Ishikawa (cell line): ENCODE measurements at regions not wholly inside any gene's neighbourhood (a gene's known extent, or its start where the extent isn't known, plus 50 kb on each side); places are given as distances from the start of the nearest gene placed in this dataset.

Experiments
- CEBPB ChIP-seq: IDR thresholded peaks from 2 replicates; pipeline ENCODE4 v1.6.1; 2012
- CREB1 ChIP-seq: IDR thresholded peaks from 2 replicates; pipeline ENCODE4 v1.6.1; 2012; ENCODE audit warnings: low read depth
- EGR1 ChIP-seq: IDR thresholded peaks from 2 replicates; pipeline ENCODE4 v1.6.1; 2012
- EP300 ChIP-seq: IDR thresholded peaks from 2 replicates; pipeline ENCODE4 v1.6.1; 2012; ENCODE audit warnings: borderline replicate concordance
- FOXM1 ChIP-seq: IDR thresholded peaks from 2 replicates; pipeline ENCODE4 v1.6.1; 2012; ENCODE audit warnings: low read depth, borderline replicate concordance
- NFIC ChIP-seq: IDR thresholded peaks from 2 replicates; pipeline ENCODE4 v1.6.1; 2012
- RAD21 ChIP-seq: IDR thresholded peaks from 2 replicates; pipeline ENCODE4 v1.6.1; 2012; ENCODE audit warnings: low read depth
- TAF1 ChIP-seq: IDR thresholded peaks from 2 replicates; pipeline ENCODE4 v1.6.1; 2012; ENCODE audit warnings: low read depth, mild to moderate bottlenecking
- TCF12 ChIP-seq: IDR thresholded peaks from 2 replicates; pipeline ENCODE4 v1.6.1; 2012; ENCODE audit warnings: low read depth
- TEAD4 ChIP-seq: IDR thresholded peaks from 2 replicates; pipeline ENCODE4 v1.6.1; 2012
- YY1 ChIP-seq: IDR thresholded peaks from 2 replicates; pipeline ENCODE4 v1.6.1; 2012; ENCODE audit warnings: low read depth
- ZBTB7A ChIP-seq: IDR thresholded peaks from 2 replicates; pipeline ENCODE4 v1.6.1; 2012; ENCODE audit warnings: low read depth
- TF ChIP-seq, protein P1 (sequence below): IDR thresholded peaks from 2 replicates; pipeline ENCODE4 v1.6.1; 2012
- TF ChIP-seq, protein P2 (sequence below): IDR thresholded peaks from 2 replicates; pipeline ENCODE4 v1.6.1; 2012
- TF ChIP-seq, protein P3 (sequence below): IDR thresholded peaks from 2 replicates; pipeline ENCODE4 v1.6.1; 2012; ENCODE audit warnings: low read depth, mild to moderate bottlenecking

DNA sequence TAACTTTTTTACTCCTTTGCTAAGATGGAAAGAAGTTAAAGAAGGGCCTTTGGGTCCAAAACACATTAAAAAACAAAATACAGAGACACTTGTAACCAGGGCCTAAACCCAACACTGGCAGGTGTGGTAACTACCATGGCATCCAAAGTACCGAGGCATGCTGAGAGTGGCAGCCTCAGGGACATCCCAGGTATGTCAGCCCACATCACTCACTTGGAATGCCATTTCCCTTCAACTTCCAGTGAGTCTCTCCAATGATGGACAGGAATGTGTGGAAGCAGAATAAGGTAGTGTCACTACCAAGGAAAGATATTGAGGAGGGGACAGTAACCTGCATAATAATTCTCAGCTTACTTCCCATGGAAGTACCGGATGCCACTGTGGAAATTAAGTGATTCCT, 79.5 kb upstream of the SCOC start:
- TF ChIP-seq, protein P1, sequence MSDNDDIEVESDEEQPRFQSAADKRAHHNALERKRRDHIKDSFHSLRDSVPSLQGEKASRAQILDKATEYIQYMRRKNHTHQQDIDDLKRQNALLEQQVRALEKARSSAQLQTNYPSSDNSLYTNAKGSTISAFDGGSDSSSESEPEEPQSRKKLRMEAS: no peak
- no peak for TF ChIP-seq YY1
- no peak for TF ChIP-seq NFIC
- TF ChIP-seq CEBPB: no peak
- no peak for TF ChIP-seq ZBTB7A
- TF ChIP-seq, protein P2, sequence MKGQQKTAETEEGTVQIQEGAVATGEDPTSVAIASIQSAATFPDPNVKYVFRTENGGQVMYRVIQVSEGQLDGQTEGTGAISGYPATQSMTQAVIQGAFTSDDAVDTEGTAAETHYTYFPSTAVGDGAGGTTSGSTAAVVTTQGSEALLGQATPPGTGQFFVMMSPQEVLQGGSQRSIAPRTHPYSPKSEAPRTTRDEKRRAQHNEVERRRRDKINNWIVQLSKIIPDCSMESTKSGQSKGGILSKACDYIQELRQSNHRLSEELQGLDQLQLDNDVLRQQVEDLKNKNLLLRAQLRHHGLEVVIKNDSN: no peak

DNA sequence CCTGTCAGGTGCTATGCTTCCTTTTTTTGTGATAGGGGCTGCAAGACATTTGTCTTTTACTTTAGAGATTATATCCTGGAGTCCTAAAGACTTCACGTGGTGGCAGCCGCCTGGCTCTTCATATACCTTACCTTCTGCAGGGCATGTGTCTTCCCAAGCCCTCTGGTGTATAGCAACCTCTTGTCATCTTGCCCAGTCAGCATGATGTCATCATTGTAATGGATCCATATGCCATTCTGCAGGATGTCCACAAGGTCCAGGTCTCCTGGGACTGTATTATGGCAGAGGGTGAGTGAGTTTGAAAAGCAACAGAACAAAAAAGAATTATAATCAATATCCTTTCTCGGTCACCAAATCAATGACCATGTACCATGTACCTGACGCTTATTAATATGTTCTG, 82.2 kb upstream of the SCOC start:
- TF ChIP-seq FOXM1: no peak
- TF ChIP-seq EP300: no peak
- TF ChIP-seq ZBTB7A: no peak
- TF ChIP-seq NFIC: no peak
- TF ChIP-seq, protein P1: no peak
- TF ChIP-seq CREB1: no peak
- no peak for TF ChIP-seq TCF12
- no peak for TF ChIP-seq RAD21
- TF ChIP-seq CEBPB: no peak
- TF ChIP-seq TAF1: no peak
- no peak for TF ChIP-seq YY1
- TF ChIP-seq, protein P3, sequence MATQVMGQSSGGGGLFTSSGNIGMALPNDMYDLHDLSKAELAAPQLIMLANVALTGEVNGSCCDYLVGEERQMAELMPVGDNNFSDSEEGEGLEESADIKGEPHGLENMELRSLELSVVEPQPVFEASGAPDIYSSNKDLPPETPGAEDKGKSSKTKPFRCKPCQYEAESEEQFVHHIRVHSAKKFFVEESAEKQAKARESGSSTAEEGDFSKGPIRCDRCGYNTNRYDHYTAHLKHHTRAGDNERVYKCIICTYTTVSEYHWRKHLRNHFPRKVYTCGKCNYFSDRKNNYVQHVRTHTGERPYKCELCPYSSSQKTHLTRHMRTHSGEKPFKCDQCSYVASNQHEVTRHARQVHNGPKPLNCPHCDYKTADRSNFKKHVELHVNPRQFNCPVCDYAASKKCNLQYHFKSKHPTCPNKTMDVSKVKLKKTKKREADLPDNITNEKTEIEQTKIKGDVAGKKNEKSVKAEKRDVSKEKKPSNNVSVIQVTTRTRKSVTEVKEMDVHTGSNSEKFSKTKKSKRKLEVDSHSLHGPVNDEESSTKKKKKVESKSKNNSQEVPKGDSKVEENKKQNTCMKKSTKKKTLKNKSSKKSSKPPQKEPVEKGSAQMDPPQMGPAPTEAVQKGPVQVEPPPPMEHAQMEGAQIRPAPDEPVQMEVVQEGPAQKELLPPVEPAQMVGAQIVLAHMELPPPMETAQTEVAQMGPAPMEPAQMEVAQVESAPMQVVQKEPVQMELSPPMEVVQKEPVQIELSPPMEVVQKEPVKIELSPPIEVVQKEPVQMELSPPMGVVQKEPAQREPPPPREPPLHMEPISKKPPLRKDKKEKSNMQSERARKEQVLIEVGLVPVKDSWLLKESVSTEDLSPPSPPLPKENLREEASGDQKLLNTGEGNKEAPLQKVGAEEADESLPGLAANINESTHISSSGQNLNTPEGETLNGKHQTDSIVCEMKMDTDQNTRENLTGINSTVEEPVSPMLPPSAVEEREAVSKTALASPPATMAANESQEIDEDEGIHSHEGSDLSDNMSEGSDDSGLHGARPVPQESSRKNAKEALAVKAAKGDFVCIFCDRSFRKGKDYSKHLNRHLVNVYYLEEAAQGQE: no peak
- TF ChIP-seq, protein P2: no peak
- TF ChIP-seq EGR1: no peak

DNA sequence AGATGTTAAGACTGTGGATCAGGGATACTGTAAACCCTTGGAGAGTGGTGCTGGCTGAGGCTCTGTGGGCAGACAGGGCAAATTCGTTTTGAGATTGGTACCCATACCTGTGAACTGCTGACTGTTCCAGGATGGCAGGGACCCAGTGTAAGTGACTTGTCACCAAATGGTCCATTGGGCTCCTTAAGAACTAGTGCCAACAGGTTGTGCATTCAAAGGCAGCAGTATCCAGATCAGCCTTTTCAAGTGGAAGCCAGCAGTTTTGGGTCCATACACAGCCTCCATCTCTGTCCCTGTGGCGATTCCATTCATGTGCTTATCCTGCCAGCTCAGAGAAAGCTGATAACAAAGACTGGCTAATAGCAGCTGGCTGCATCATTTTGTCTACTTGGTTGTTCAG, 84.0 kb upstream of the SCOC start:
- TF ChIP-seq RAD21 (no peak), FOXM1 (no peak), TEAD4 (no peak), YY1 (no peak), CREB1 (no peak), EP300 (no peak), ZBTB7A (no peak), TCF12 (no peak), TAF1 (no peak)

DNA sequence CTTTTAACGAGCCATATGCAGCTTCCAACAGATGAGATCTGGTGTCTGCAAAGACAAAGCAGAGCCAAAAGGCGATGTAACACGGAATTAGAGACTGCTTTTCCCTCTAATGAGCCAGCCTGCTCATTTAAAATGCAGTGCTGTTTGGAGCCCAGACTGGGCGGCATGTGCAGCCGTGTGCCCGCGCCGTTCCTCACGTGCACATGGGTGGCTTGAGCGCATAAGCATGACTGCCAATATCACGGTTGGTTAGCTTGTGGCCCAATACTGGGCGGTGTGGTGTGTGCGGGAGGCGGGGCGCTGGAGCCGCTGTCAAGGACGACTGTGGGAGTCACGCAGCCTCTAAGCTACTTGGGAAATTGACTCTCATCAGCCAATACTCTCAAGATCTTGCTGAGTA, 87.0 kb upstream of the SCOC start:
- TF ChIP-seq, protein P1: peak; percentile 40; the same call in 1 of the 2 replicates
- no peak for TF ChIP-seq TEAD4

DNA sequence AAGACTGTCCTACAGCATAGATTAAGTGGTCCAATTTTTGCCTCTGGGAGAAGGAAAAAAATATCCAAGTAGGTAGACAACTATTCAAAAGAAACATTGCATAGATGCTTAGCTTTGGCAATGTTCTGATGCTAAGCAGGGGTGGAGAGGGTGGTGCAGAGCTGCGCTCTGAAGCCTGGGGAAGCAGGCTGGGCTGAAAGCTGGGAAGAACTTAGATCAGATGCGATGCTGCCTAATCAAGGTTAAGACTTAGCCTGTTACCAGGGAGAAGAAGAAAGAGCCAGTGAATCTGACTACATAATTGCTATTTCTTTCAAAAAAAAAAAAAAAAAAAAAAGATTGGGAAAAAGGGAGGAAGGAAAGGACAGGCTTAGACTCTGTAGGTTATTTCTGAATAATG, 89.0 kb upstream of the SCOC start:
- TF ChIP-seq ZBTB7A (no peak), EGR1 (no peak), FOXM1 (no peak), RAD21 (no peak), TCF12 (no peak), TEAD4 (no peak), EP300 (no peak)
- TF ChIP-seq, protein P3: no peak

DNA sequence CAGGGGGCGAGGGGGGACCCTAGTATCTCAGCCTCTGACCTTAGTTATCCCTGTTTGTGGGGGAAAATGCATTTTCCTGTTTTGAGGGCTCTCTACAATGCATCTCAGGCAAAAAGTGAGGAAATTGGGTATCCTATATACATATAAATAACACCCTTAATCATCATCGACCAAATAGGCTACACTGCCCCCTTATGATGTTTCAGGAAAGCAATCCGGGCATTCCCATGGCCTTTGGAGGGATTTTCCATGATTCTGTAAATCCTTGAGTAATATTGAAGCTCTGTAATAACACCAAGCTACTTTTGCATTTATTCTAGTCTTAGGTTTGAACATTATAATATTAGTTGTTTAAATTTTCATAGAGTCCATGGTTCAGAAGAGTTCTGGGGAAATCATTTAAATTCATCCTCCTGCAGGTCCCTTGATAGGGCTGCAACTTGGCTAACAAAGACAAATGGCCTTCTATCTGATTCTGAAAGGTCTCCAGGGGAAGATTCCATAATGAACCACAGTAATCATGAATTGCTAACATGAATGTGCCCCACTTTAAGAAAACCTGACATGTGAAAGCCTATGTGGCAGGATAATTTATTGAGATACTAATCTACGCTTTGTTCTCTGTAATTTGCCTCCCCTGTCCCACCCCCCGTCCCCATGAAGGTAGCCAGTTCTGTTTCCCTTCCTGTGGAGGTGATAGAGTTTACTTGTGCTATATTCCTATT, 91.5 kb upstream of the SCOC start:
- TF ChIP-seq FOXM1: no peak
- TF ChIP-seq, protein P2: no peak
